Endodermal cell (in vitro differentiated cells): ENCODE measurements at regions not wholly inside any gene's neighbourhood (a gene's known extent, or its start where the extent isn't known, plus 50 kb on each side); places are given as distances from the start of the nearest gene placed in this dataset.

Source experiments
- DNase-seq: peaks from one replicate; pipeline ENCODE4 v3.0.0-alpha.2; 2017
- H3K27ac ChIP-seq: 2 replicates; pipeline ENCODE4 v1.5.1; 2013; ENCODE audit warnings: mild to moderate bottlenecking, low read depth, low read length, moderate library complexity
- H3K27me3 ChIP-seq: 2 replicates; pipeline ENCODE4 v1.6.1; 2013; ENCODE audit warnings: mild to moderate bottlenecking, low read length, moderate library complexity; ENCODE audit not compliant: insufficient read depth, control insufficient read depth, poor library complexity, severe bottlenecking
- H3K36me3 ChIP-seq: 2 replicates; pipeline ENCODE4 v1.7.0; 2013; ENCODE audit warnings: mild to moderate bottlenecking, low read length, moderate library complexity; ENCODE audit not compliant: control insufficient read depth, insufficient read depth
- H3K4me1 ChIP-seq: one replicate; pipeline ENCODE4 v1.7.0; 2013; ENCODE audit warnings: low read length; ENCODE audit not compliant: control insufficient read depth, insufficient read depth
- H3K4me3 ChIP-seq: 2 replicates; pipeline ENCODE4 v1.5.1; 2013; ENCODE audit warnings: mild to moderate bottlenecking, low read length, moderate library complexity
- H3K9ac ChIP-seq: 2 replicates; pipeline ENCODE4 v1.6.1; 2013; ENCODE audit warnings: mild to moderate bottlenecking, low read length, moderate library complexity; ENCODE audit not compliant: poor library complexity, severe bottlenecking; ENCODE audit errors: extremely low read depth
- H3K9me3 ChIP-seq: 2 replicates; pipeline ENCODE4 v1.6.1; 2013; ENCODE audit warnings: mild to moderate bottlenecking, low read length, moderate library complexity; ENCODE audit not compliant: control insufficient read depth
- H3K27ac Mint-ChIP-seq: 2 replicates; pipeline ENCODE4 v1.8.0; 2020; ENCODE audit warnings: mixed read lengths
- H3K27me3 Mint-ChIP-seq: 2 replicates; pipeline ENCODE4 v1.8.0; 2021; ENCODE audit warnings: mild to moderate bottlenecking, mixed read lengths; ENCODE audit not compliant: insufficient read depth
- H3K36me3 Mint-ChIP-seq: 2 replicates; pipeline ENCODE4 v1.8.0; 2020; ENCODE audit warnings: low read depth, mixed read lengths
- H3K4me1 Mint-ChIP-seq: 2 replicates; pipeline ENCODE4 v1.8.0; 2020; ENCODE audit warnings: mixed read lengths
- H3K4me3 Mint-ChIP-seq: 2 replicates; pipeline ENCODE4 v1.8.0; 2020; ENCODE audit warnings: mild to moderate bottlenecking, moderate library complexity, mixed read lengths
- H3K9me3 Mint-ChIP-seq: 2 replicates; pipeline ENCODE4 v1.8.0; 2020; ENCODE audit warnings: mild to moderate bottlenecking, mixed read lengths
- CTCF ChIP-seq: fragments of 200-600 bp; sonication (generic); conservative IDR thresholded peaks from 2 replicates; pipeline ENCODE4 v1.5.0; 2021; ENCODE audit warnings: antibody characterized with exemption, mild to moderate bottlenecking
- WGBS, 2 experiments: methylation state at CpG; one replicate each; pipeline versions ENCODE4 v1.1.5 to v1.1.7; 2013; ENCODE audit warnings: missing lambda C conversion rate in 2 of 2, mixed read lengths in 1 of 2; ENCODE audit not compliant: insufficient coverage in 1 of 2, insufficient read length in 1 of 2; 5-methylcytosine and 5-hydroxymethylcytosine counted together

- Mint-ChIP-seq H3K27ac (no peak overlapping the region), H3K9me3 (no peaks in the 10 kb centered on the region), H3K4me1 (peaks cover 67% of the 10 kb centered on the region), H3K36me3 (no peaks in the 10 kb centered on the region), H3K4me3 (no peak overlapping the region), H3K27me3 (peaks cover 3% of the 10 kb centered on the region)
- Histone ChIP-seq H3K9ac (no peak overlapping the region), H3K27ac (no peak overlapping the region), H3K4me3 (no peak overlapping the region), H3K27me3 (no peaks in the 10 kb centered on the region), H3K9me3 (no peaks in the 10 kb centered on the region), H3K36me3 (no peaks in the 10 kb centered on the region), H3K4me1 (peaks cover 23% of the 10 kb centered on the region)
- no peak for TF ChIP-seq CTCF
- no peak for DNase-seq
- 54 to 62% methylated on average over 3 to 4 of the region's 4 CpGs for WGBS, 2 experiments
Observed at GRCh38 chr10:8402576-8402975, 348.1 kb downstream of the GATA3 start.

GRCh38 chr10:8403711-8404371, 349.4 kb downstream of the GATA3 start:
- Histone ChIP-seq H3K27ac (no peak overlapping the region), H3K9ac (no peak overlapping the region), H3K4me3 (no peak overlapping the region), H3K27me3 (no peaks in the 10 kb centered on the region), H3K9me3 (no peaks in the 10 kb centered on the region), H3K4me1 (peaks cover 23% of the 10 kb centered on the region), H3K36me3 (no peaks in the 10 kb centered on the region)
- H3K36me3 Mint-ChIP-seq = no peaks in the 10 kb centered on the region
- H3K27ac Mint-ChIP-seq = peak overlapping the region; percentile 49
- H3K27me3 Mint-ChIP-seq = peaks cover 3% of the 10 kb centered on the region
- peak; percentile 85 for DNase-seq
- TF ChIP-seq CTCF = peak; percentile 86
- H3K4me1 Mint-ChIP-seq = peaks cover 76% of the 10 kb centered on the region
- no peaks in the 10 kb centered on the region for H3K9me3 Mint-ChIP-seq
- 60 to 70% methylated on average over 2 to 4 of the region's 4 CpGs for WGBS, 2 experiments
- H3K4me3 Mint-ChIP-seq = no peak overlapping the region

GRCh38 chr10:8404721-8405120, 350.2 kb downstream of the GATA3 start:
- H3K4me3 ChIP-seq = no peak overlapping the region
- Mint-ChIP-seq H3K27me3 (peaks cover 2% of the 10 kb centered on the region), H3K9me3 (no peaks in the 10 kb centered on the region), H3K27ac (peak overlapping the region; percentile 72), H3K36me3 (no peaks in the 10 kb centered on the region), H3K4me3 (no peak overlapping the region), H3K4me1 (peaks cover 77% of the 10 kb centered on the region)
- 62 to 80% methylated on average over 1 of the region's 1 CpG for WGBS, 2 experiments
- no peaks in the 10 kb centered on the region for H3K9me3 ChIP-seq
- H3K27ac ChIP-seq = no peak overlapping the region
- no peak for DNase-seq
- H3K36me3 ChIP-seq = no peaks in the 10 kb centered on the region
- H3K9ac ChIP-seq = no peak overlapping the region
- no peaks in the 10 kb centered on the region for H3K27me3 ChIP-seq
- no peak for TF ChIP-seq CTCF
- peaks cover 23% of the 10 kb centered on the region for H3K4me1 ChIP-seq
